ENCODE measurements at regions not wholly inside any gene's neighbourhood (a gene's known extent, or its start where the extent isn't known, plus 50 kb on each side); places are given as distances from the start of the nearest gene placed in this dataset.

GRCh38 chr20:60901831-60902230, 350.2 kb upstream of the CDH4 start:
- no peak for DNase-seq

GRCh38 chr20:60903325-60903971, 348.6 kb upstream of the CDH4 start:
- DNase-seq = peak; percentile 12

GRCh38 chr20:60904730-60905129, 347.3 kb upstream of the CDH4 start:
- no peak for DNase-seq

- DNase-seq = no peak
These were observed 346.1 kb upstream of the CDH4 start for GRCh38 chr20:60905919-60906318.

DNA sequence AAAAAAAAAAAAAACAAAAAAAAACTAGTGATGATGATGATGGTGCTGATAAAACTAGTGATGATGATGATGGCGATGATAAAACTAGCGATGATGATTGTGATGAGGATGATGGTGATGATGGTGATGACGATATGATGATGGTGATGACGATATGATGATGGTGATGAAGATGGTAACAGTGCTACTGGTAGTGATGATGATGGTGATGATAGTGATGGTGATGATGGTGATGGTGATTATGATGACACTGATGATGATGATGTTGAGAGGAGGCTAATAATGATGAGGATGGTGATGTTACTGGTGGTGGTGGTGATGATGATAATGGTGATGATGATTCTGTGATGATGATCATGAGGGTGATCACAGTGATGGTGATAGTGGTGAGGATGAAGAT, 345.5 kb upstream of the CDH4 start:
- no peak for DNase-seq

GRCh38 chr20:60913298-60913697, 338.8 kb upstream of the CDH4 start:
- no peak for DNase-seq

DNA sequence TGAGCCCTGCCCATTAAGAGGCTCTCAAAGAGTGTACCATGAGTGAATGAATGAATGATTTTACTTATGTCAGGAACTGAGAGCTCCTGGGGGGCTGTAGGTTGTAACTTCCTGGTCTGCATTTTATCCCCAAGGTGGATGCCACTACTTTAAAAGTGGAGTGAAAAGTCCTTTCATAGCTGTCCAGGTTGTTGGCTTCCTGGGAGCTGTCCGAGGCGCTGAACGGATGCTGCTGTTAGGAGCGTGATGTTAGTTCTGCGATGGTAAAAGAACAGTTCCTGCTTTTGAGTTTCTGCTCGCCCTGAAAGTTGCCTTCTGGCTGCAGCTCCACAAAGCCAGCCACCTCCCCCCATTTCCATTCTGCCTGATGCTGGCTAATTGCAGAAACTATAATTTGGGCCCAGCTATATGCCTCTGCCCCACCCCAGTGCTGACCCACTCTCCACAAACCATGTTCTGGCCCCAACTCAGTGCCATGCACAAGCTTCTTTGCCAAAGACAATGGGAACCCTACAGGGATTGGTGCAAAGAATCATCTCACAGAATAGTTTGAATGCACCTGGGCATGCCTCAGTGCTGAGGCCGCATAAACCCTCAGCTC, 330.9 kb upstream of the CDH4 start:
- DNase-seq = no peak

- DNase-seq = no peak
These were observed 325.2 kb upstream of the CDH4 start for GRCh38 chr20:60926831-60927230.

- no peak for DNase-seq
These were observed 323.7 kb upstream of the CDH4 start for GRCh38 chr20:60928341-60928740.

GRCh38 chr20:60930023-60930790, 321.9 kb upstream of the CDH4 start:
- DNase-seq = no peak

DNA sequence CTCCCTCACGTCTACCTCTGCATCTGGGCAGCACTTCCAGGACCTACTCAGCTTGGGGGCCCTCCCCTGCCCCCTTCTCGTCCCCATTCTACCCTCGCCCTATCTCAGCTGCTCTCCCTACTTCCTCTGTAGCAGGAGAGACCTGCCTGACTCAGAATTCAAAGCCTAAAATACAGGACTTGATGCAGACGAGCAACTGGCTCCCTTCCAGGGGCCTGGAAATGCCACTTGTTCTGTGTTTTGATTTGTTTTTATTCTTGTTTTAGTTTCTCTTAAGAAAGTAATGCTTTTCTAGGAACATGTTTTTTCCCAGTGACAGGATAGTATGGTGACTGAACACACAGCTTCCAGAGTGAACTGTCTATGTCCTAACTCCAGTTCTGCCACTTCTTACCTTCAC, 320.4 kb upstream of the CDH4 start:
- DNase-seq = no peak

DNA sequence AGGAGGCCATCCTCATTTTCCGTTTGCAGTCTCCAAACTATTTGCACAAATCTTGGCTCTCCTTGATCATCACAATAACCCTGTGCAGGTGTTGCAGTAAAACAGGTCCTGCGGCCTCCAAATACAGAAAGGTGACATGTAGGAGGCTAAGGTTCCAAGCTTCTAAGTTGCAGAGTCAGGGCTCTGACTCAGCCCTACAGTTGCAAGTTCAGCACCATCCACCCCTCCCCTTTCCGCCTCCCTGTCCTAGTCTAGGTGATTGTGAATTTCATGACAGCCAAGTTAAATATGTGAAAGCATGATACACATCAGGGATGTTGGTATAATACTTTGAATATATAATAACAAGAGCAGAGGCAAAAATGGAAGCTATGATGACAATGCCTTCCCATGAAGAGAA, 317.3 kb upstream of the CDH4 start:
- DNase-seq = no peak

- no peak for DNase-seq
These were observed 316.1 kb upstream of the CDH4 start for GRCh38 chr20:60935971-60936370.

DNA sequence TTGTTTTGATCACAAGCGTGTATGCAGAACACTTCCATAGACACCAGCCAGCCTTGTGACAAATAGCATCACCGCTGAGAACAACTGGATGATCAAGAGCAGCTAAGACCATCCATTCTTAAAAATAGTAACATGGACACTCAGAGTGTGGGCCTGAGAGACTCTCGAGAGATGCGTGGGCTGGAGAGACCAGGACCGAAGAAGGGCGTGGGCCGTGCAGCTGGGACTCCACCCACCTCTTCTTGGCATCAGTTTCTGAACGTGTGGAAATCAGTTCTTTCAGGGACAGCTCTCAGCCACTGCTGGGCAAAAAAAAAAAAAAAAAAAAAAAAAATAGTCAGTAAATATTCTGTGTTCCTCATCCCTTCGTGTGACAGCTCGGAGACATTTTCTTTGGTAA, 314.5 kb upstream of the CDH4 start:
- DNase-seq = no peak

DNA sequence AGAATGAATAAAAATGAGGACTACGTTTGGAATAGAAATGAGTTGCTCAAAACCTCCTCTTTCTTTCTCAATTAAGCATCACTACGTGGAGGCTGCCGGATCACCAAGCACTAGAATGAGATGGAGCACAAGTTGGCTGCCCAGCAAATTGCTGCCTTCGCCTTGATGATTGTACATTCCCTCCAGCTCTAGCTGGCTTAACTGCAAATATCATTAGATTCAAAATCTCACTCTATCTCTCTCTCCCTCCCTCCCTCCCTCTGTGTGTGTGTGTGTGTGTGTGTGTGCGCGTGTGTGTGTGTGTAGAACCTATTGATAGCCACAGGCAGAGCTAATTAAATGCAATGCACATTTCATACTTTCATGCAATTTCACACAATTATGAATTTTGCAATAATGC, 310.7 kb upstream of the CDH4 start:
- no peak for DNase-seq

DNA sequence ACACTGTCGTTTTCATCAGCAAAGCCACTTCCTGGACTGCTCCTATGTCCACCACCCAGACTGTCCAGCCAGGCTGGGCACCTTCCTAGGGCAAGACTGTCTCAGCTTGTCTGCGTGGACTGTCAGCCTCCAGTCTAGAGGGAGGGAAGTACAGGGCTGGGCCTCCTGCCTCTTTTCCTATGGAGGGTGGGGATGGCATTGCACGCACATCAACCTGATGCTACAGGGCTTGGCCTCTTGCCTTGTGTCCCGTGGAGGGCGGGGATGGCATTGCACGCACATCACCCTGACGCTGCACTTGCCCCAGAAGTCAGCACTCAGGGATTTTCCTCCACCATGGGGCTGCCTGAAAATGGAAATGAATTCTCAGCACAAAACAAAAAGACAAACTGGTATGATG, 304.2 kb upstream of the CDH4 start:
- no peak for DNase-seq

DNA sequence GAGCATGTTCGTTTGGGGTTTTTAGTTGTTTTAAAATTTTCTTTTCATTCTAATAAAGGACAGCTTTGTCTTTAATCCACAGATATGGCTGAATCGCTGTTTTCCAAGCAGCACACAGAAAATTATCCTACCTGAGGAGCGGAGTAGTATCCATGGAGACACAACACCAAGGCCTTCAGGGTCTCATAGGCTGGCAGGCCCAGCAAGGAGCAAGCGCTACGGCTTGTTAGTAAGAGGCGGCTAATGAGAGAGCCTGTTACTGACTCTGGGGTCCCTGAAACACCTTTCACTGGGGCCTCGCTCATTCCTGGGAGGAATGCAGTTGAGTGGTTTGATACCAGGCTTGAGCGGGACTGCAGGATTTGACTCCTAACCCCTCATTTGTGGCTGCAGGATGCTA, 303.8 kb upstream of the CDH4 start:
- no peak for DNase-seq

- no peak for DNase-seq
These were observed 301.5 kb upstream of the CDH4 start for GRCh38 chr20:60950561-60950960.

DNA sequence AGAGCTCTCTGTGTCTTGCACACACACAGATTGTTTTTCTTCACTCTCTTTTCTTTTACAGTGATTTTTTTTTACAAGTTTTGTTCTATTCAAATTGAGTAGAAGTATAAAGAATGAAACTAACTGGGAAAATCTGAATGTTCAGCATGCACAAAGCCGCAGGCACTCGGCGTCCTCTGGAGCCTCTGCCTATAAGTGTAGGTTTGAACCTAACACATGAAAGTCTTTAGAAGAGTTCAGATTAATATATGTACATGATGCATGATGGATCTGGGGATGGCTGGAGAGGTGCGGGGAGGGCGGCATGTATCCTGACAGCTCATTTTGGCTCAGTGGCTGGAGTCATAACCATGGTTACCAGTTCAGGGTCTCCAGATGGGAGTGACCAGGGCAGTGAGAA, 301.1 kb upstream of the CDH4 start:
- no peak for DNase-seq

- no peak for DNase-seq
These were observed 299.2 kb upstream of the CDH4 start for GRCh38 chr20:60952861-60953260.

- DNase-seq = no peak
These were observed 298.7 kb upstream of the CDH4 start for GRCh38 chr20:60953321-60953720.

- DNase-seq = no peak
These were observed 296.4 kb upstream of the CDH4 start for GRCh38 chr20:60955706-60956105.

GRCh38 chr20:60956194-60956593, 295.9 kb upstream of the CDH4 start:
- DNase-seq = no peak

DNA sequence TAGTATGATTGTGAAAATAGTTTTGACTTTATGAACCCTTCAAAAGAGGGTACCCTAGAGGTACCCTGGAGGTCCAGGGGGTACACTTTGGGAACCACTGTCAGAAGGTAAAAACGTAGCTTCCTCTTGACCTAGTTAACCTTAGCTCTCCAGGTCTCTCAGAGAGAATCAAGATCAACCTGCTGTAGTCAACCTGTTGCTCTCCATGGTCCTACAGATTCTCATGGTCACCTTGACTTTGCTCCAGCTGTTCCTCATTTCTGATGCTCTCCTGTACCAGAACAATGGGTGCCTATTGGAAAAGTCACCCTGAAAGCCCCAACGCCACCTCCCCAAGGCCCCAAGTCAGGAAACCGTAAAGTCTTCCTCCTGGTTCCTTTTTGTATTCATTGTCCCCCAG, 294.4 kb upstream of the CDH4 start:
- no peak for DNase-seq
